GM18867 (cell line): ENCODE measurements at regions not wholly inside any gene's neighbourhood (a gene's known extent, or its start where the extent isn't known, plus 50 kb on each side); places are given as distances from the start of the nearest gene placed in this dataset.
A peak's percentile ranks its signal among the peaks of the same experiment; 100 is the strongest.
"Not testable (repeated sequence)": the region's sequence is repeated elsewhere in the genome, so short reads cannot be mapped to it uniquely, and the experiment has no call there.

Experiments used
- ATAC-seq: cut with Tn5 transposase; IDR thresholded peaks from one replicate; pipeline ENCODE4 v1.9.1; 2021; ENCODE audit warnings: mild to moderate bottlenecking, moderate library complexity; ENCODE audit not compliant: unreplicated experiment

- peak; percentile 68 for ATAC-seq
These were observed 219.6 kb downstream of the ETAA1 start for GRCh38 chr2:67616749-67617148.

- no peak for ATAC-seq
These were observed 222.1 kb downstream of the ETAA1 start for GRCh38 chr2:67619204-67619603.

- not testable (repeated sequence) for ATAC-seq
These were observed 226.6 kb downstream of the ETAA1 start for GRCh38 chr2:67623741-67624140.

GRCh38 chr2:67625178-67625577 is 228.0 kb downstream of the ETAA1 start:
- no peak for ATAC-seq

- no peak for ATAC-seq
These were observed 228.8 kb downstream of the ETAA1 start for GRCh38 chr2:67625690-67626475.

GRCh38 chr2:67626656-67627055 is 229.5 kb downstream of the ETAA1 start:
- no peak for ATAC-seq

- no peak for ATAC-seq
These were observed 230.5 kb downstream of the ETAA1 start for GRCh38 chr2:67627456-67628207.

GRCh38 chr2:67628892-67629291 is 231.8 kb downstream of the ETAA1 start:
- no peak for ATAC-seq

- no peak for ATAC-seq
These were observed 234.3 kb downstream of the ETAA1 start for GRCh38 chr2:67631483-67631882.

- ATAC-seq: peak; percentile 62
These were observed 236.2 kb downstream of the ETAA1 start for GRCh38 chr2:67633212-67633856.

- no peak for ATAC-seq
These were observed 241.0 kb downstream of the ETAA1 start for GRCh38 chr2:67638146-67638545.

- ATAC-seq: no peak
These were observed 244.3 kb downstream of the ETAA1 start for GRCh38 chr2:67641312-67642045.

GRCh38 chr2:67642046-67642382 is 244.9 kb downstream of the ETAA1 start:
- no peak for ATAC-seq

GRCh38 chr2:67642961-67643360 is 245.8 kb downstream of the ETAA1 start:
- ATAC-seq: no peak

GRCh38 chr2:67645280-67646138 is 248.4 kb downstream of the ETAA1 start:
- no peak for ATAC-seq

- no peak for ATAC-seq
These were observed 249.7 kb downstream of the ETAA1 start for GRCh38 chr2:67646714-67647333.

- ATAC-seq: no peak
These were observed 252.5 kb downstream of the ETAA1 start for GRCh38 chr2:67649331-67650261.

GRCh38 chr2:67650291-67651133 is 253.4 kb downstream of the ETAA1 start:
- no peak for ATAC-seq
